VCaP (cell line): ENCODE measurements at regions not wholly inside any gene's neighbourhood (a gene's known extent, or its start where the extent isn't known, plus 50 kb on each side); places are given as distances from the start of the nearest gene placed in this dataset.

Source experiments
- H3K27ac ChIP-seq: fragments of 450-650 bp; 2 replicates; pipeline ENCODE4 v1.5.1; 2017
- TF ChIP-seq, protein P1 (sequence below): fragments of 450-650 bp; conservative IDR thresholded peaks from 2 replicates; pipeline ENCODE4 v1.5.1; 2017; ENCODE audit warnings: mild to moderate bottlenecking, moderate library complexity

DNA sequence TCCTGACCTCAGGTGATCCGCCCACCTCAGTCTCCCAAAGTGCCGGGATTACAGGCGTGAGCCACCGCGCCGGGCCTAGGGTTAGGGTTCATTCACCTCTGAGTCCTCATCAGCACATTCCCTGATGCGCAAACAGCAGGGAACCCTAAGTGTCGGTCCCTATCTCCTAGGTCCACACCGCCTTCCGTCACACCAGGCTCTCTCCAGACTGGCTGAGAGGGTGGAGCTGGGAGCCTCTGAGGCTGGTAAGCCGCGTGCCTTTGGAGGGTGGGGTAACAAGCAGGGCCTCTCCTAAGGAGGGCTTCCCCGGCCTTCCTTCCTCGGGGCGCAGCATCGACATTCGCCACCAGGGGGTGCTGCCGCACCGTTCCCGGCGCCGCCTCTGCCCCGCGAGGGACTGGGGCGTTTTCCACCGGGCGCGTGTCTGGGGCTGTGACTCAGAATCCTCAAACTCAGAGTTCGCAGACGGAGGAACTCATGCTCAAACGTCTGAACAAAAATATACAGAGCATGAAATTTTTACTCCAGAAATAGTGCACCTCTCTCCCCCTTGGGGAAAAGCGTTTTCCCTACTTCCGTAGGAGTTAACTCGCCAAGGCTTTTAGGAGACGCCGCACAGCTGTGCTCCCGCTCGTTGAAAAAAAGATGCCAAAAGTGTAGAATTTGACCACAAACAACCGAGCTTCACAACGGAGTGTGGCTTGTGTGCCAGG is 63.9 kb upstream of the ASAP2 start:
- TF ChIP-seq, protein P1, sequence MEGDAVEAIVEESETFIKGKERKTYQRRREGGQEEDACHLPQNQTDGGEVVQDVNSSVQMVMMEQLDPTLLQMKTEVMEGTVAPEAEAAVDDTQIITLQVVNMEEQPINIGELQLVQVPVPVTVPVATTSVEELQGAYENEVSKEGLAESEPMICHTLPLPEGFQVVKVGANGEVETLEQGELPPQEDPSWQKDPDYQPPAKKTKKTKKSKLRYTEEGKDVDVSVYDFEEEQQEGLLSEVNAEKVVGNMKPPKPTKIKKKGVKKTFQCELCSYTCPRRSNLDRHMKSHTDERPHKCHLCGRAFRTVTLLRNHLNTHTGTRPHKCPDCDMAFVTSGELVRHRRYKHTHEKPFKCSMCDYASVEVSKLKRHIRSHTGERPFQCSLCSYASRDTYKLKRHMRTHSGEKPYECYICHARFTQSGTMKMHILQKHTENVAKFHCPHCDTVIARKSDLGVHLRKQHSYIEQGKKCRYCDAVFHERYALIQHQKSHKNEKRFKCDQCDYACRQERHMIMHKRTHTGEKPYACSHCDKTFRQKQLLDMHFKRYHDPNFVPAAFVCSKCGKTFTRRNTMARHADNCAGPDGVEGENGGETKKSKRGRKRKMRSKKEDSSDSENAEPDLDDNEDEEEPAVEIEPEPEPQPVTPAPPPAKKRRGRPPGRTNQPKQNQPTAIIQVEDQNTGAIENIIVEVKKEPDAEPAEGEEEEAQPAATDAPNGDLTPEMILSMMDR = peak; percentile 97
- H3K27ac ChIP-seq = peak overlapping the region; percentile 48; the same call in 1 of the 2 replicates

DNA sequence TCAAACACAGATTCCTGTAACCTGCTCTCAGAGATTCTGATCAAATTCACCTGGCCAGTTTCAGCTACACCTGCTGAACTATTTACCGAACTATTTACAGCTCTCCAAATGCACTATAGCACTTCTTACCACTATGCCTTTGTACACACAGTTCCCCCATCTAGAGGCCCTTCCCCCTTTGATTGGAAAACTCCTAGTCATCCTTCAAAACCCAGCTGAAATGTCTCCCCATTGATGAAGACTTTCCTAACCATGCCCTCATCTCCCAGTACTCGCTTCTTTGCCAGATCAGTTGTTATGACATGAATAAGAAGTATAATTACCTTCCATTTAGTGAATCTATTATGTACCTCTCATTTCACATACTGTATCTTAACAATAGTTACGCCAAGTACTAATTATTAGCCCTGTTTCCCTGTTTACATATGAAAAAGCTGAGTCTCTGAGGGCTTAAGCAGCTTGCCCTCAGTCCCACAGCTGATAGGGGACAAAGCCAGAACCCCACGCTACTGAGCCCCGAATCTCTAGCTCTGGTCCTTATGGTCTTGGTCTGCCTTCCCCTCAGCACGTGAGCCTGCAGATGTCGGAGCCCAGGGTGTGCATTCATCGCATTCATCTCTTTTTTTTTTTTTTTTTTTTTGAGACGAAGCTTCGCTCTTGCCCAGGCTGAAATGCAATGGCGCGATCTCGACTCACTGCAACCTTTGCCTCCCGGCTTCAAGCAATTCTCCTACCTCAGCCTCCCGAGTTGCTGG is 64.7 kb upstream of the ASAP2 start:
- TF ChIP-seq, protein P1 = no peak
- H3K27ac ChIP-seq = no peak overlapping the region

DNA sequence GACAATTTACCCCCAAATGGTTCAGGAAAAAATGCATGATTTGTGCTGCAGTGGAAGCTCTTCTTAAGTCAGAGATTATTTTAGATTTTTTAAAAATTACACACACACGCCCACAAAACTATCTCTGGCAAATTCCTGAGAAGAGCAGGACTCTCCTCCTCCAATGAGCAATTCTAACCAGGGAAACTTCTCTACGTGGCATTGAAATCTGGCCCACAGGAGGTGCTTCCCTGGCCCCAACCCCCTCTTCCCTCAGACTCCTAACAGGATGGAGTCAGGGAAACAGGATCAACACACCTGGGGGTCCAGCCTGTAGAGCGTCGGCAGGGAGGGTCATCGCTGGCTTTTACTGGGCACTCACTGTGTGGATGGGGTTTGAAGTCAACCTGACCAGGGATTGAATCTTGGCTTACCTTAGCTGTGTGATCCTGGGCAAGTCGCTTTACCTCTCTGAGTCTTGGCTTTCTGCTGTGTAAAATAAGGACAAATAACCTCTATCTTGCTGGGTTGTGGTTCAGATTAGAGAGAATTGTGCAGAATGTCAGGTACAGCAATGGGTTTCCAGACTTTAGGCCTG is 65.4 kb upstream of the ASAP2 start:
- H3K27ac ChIP-seq = no peak overlapping the region
- TF ChIP-seq, protein P1 = no peak

DNA sequence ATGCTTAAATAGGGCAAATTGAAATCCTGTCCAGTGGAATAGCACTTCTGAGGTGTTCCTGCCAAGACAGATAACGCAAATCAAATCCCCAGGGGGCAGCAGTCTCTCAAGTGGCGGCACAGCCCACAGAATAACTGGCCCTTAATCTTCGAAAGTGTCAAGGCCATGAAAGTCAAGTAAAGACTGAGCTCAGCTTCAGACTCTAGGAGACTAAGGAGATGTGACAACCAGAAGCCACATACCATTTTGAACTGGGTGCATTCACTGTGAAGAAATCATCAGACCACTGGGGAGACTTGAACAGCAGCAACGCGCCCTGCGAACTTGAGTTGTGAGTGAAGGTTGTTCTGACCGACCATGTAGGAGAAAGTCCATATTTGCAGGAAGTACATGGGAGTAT is 66.0 kb upstream of the ASAP2 start:
- TF ChIP-seq, protein P1 = no peak
- no peak overlapping the region for H3K27ac ChIP-seq

DNA sequence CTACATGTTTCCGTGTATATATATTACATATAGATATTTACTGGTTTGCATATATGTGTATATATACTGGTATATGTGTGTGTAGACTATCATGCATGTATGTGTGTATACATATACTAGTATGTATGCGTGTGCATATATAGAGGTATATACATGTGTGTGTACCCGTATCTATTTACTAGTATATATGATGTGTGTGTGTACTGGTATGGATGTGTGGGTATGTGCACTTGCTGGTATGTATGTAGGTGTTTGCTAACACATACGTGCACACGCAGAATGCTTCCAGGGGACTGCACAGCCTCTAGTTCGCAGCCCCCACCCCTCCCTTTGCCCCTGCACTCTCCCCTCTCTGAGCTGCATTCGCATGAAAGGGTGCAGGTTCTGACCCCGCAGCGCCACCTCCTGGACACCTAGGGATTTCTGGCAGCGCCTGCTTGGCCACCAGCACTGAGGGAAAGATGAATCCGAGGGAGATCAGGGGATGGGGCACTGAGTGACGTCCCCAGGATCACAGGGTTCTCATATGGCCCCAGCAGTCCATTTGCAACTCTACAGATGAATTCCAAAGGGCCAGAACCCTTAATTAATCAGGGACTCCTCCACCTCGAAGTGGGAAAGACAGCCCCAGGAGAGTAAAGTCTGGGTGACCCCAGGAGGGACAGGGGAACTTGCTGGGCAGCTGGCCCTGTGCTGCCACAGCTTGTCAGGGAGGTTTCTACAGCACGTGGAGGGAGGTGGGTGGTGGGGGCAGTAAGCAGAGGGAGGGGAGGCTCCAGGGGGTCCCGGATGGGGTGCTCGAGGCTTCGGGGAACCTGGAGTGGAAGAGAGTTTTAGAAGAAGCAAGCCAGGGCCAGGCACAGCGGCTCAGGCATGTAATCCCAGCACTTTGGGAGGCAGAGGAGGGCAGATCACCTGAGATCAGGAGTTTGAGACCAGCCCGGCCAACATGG is 66.8 kb upstream of the ASAP2 start:
- TF ChIP-seq, protein P1 = peak; percentile 92
- H3K27ac ChIP-seq = no peak overlapping the region

DNA sequence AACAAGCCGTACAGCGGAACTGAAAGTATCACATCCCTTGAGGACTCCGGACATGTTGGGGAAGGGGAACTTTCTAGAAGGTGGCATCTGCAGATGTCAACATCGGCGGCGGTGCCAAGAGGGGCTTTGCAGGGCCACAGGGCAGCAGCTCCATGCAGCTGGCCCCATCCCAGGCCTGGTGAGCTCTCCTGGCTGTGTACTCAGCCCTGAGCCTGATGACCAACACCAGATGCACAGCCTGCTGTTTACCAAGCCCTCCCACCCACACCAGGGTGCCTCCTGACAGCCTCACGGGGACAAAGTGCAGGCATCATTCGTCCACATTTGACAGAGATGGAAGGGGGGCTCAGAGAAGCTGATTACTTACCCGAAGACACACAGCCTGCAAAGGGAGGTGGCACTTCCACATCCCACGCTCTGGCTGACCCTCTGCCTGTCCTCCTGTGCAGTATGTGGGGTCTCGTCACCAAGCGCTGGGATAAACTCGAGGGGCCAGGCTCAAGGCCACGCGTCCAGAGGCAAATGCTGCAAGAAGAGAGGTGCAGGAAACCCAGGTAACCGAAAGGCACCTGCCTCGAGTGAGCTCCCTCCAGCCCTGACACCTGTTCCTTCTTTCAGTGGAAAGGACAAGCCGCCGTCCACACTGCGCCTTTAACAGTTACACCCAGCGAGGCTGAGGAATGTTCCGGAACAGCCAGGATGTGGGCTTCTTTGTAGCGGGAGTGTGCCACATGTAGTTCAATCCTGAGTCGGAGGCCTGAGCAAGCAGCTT is 69.0 kb upstream of the ASAP2 start:
- TF ChIP-seq, protein P1 = no peak
- no peak overlapping the region for H3K27ac ChIP-seq
